Aorta (tissue), 5 donors: ENCODE measurements at regions not wholly inside any gene's neighbourhood (a gene's known extent, or its start where the extent isn't known, plus 50 kb on each side); places are given as distances from the start of the nearest gene placed in this dataset.
A peak's percentile ranks its signal among the peaks of the same experiment; 100 is the strongest.

Experiments used
- ATAC-seq: fragments of 200-7000 bp; cut with Tn5 transposase; one replicate; pipeline ENCODE4 v1.9.1; 2022; ENCODE audit warnings: moderate library complexity; ENCODE audit not compliant: low FRiP score
- DNase-seq, 2 donors: peaks; one replicate each; pipeline ENCODE4 v3.0.0-alpha.2; 2020
- H3K27ac ChIP-seq, 2 donors: one replicate each; pipeline ENCODE4 v1.5.1; 2013; ENCODE audit warnings: low read length in 2 of 2, mild to moderate bottlenecking in 2 of 2, moderate library complexity in 2 of 2, control low read depth in 1 of 2, inconsistent platforms in 1 of 2, low read depth in 1 of 2
- H3K27me3 ChIP-seq, 2 donors: one replicate each; pipeline ENCODE4 v1.6.1; 2013; ENCODE audit warnings: control low read depth in 1 of 2, low read length in 1 of 2, mild to moderate bottlenecking in 1 of 2, moderate library complexity in 1 of 2; ENCODE audit not compliant: insufficient read depth in 2 of 2, control insufficient read depth in 1 of 2
- H3K36me3 ChIP-seq, 2 donors: one replicate each; pipeline ENCODE4 v1.6.1; 2013; ENCODE audit warnings: control low read depth in 1 of 2, low read length in 1 of 2, mild to moderate bottlenecking in 1 of 2; ENCODE audit not compliant: insufficient read depth in 2 of 2, control insufficient read depth in 1 of 2
- H3K4me1 ChIP-seq, 2 donors: one replicate each; pipeline ENCODE4 v1.6.1; 2013; ENCODE audit warnings: low read length in 2 of 2, control low read depth in 1 of 2, mild to moderate bottlenecking in 1 of 2, moderate library complexity in 1 of 2; ENCODE audit not compliant: insufficient read depth in 2 of 2, control insufficient read depth in 1 of 2
- H3K4me3 ChIP-seq, 2 donors: one replicate each; pipeline ENCODE4 v1.5.1; 2013; ENCODE audit warnings: low read length in 2 of 2, control low read depth in 1 of 2, mild to moderate bottlenecking in 1 of 2
- H3K9me3 ChIP-seq: one replicate; pipeline ENCODE4 v1.6.1; 2013; ENCODE audit warnings: mild to moderate bottlenecking, low read length; ENCODE audit not compliant: control insufficient read depth
- WGBS, 2 donors: extraction: QIAGEN DNeasy Blood & Tissue Kit; methylation state at CpG; one replicate each; pipeline ENCODE4 v1.1.7; 2013; 5-methylcytosine and 5-hydroxymethylcytosine counted together
- intact Hi-C, 2 donors: fragments of 100-400 bp; cut with DNase I; formaldehyde crosslinking; loops; one replicate each; pipeline versions ENCODE4 v1.14.2 to v1.15.0; 2022
- donor health status: healthy with polysubstance abuse.
- donor health status: Bipolar disorder and iron deficiency.
- donor health status: DM: no; HTN: no; CAD: no.
- donor health status: DM: no; HTN: no; CAD: no.
- donor health status: DM: yes; HTN: yes; CAD: no.

DNA sequence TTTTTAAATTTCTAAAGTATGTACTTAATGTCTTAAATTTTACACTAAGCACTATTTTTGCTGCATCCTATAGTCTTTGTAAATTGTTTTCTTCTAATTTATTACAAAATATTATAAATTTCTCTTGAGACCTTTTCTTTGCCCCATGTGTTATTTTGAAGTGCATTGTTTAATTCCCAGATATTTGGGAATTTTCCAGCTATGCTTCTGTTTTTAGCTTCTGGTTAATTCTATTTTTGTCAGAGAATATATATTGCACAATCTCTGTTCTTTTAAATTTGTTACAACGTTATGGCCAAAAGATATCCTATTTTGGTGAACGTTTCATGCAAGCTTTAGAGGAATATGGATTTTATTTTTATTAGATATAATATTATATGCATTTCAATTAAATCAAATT, 917.4 kb upstream of the MIR17HG start:
- H3K9me3 ChIP-seq: no peaks in the 10 kb centered on the region
- WGBS, 2 donors: 10 to 16% methylated on average over 2 of the region's 2 CpGs
- DNase-seq (no peak), ATAC-seq (no peak)
- intact Hi-C loops: no loop called here
- H3K4me1 ChIP-seq: no peaks in the 10 kb centered on the region
- no peak overlapping the region for H3K4me3 ChIP-seq
- no peaks in the 10 kb centered on the region for H3K36me3 ChIP-seq
- no peaks in the 10 kb centered on the region for H3K27me3 ChIP-seq
- no peak overlapping the region for H3K27ac ChIP-seq

DNA sequence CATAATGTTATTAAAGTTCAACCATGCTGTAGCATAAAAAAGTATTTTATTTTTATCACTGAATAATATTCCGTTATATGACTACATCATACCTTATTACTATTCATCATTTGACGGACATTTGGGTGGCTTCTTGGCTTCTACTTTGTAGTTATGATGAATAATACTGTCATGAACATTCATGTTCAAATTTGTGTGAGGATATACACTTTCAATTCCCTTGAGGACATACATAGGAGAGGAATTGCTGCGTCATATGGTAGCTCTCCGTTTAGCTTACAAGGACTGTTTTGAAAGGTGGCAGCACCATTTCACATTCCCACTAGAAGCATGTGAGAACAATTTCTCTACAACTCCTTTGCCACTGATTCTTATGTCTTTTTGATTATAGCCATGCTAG, 910.8 kb upstream of the MIR17HG start:
- no peaks in the 10 kb centered on the region for H3K4me1 ChIP-seq
- no peak for DNase-seq
- no peak overlapping the region for H3K27ac ChIP-seq
- no peak overlapping the region for H3K4me3 ChIP-seq
- intact Hi-C loops: no loop called here
- WGBS, 2 donors: 75 to 85% methylated on average over 4 of the region's 4 CpGs
- no peaks in the 10 kb centered on the region for H3K36me3 ChIP-seq
- no peaks in the 10 kb centered on the region for H3K27me3 ChIP-seq
- no peak for ATAC-seq
- H3K9me3 ChIP-seq: no peaks in the 10 kb centered on the region

DNA sequence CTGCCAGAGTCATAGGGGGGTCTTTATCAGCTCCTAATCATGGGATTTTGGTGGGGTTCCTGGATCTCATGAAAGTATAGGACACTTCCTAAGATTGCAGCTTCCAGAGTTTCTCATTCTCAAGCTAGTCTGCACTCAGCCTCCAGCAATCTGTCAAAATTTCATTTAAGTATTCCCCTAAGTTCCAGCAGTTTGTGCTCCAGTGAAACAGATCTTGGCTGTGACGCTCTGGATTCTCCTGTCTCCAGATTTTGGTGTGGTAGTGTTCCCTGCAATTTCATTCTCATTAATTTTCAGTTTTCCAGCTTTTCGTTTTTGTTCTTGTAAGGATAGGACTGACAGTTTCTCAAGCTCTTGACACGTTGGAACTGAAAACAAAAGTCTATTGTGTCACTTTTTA, 908.9 kb upstream of the MIR17HG start:
- WGBS, 2 donors: 36 to 38% methylated on average over 3 of the region's 3 CpGs

GRCh38 chr13:90443268-90443667, 904.2 kb upstream of the MIR17HG start:
- no peaks in the 10 kb centered on the region for H3K36me3 ChIP-seq
- peaks cover 0 to 2% of the 10 kb centered on the region in 2 donors for H3K4me1 ChIP-seq
- ATAC-seq (no peak), DNase-seq (no peak)
- no peak overlapping the region for H3K27ac ChIP-seq
- no peaks in the 10 kb centered on the region for H3K9me3 ChIP-seq
- H3K27me3 ChIP-seq: no peaks in the 10 kb centered on the region
- no peak overlapping the region for H3K4me3 ChIP-seq
- intact Hi-C loops: no loop called here
- 90 to 92% methylated on average over 3 of the region's 3 CpGs for WGBS, 2 donors

More for the DNA sequence above, 908.9 kb upstream of the MIR17HG start:
- no peak for DNase-seq
- no peaks in the 10 kb centered on the region for H3K4me1 ChIP-seq
- intact Hi-C loops: no loop called here
- ATAC-seq: no peak
- H3K27me3 ChIP-seq: no peaks in the 10 kb centered on the region
- H3K36me3 ChIP-seq: no peaks in the 10 kb centered on the region
- H3K4me3 ChIP-seq: no peak overlapping the region
- no peaks in the 10 kb centered on the region for H3K9me3 ChIP-seq
- no peak overlapping the region for H3K27ac ChIP-seq

GRCh38 chr13:90444232-90444631, 903.3 kb upstream of the MIR17HG start:
- ATAC-seq (no peak), DNase-seq (no peak)
- Histone ChIP-seq H3K36me3 (no peaks in the 10 kb centered on the region), H3K4me3 (no peak overlapping the region), H3K27ac (no peak overlapping the region), H3K4me1 (peaks cover 2 to 3% of the 10 kb centered on the region in 2 donors), H3K27me3 (no peaks in the 10 kb centered on the region), H3K9me3 (no peaks in the 10 kb centered on the region)
- intact Hi-C loops: no loop called here
- 90 to 96% methylated on average over 1 of the region's 1 CpG for WGBS, 2 donors

GRCh38 chr13:90445179-90445578, 902.3 kb upstream of the MIR17HG start:
- no peaks in the 10 kb centered on the region for H3K9me3 ChIP-seq
- H3K4me3 ChIP-seq: no peak overlapping the region
- H3K36me3 ChIP-seq: no peaks in the 10 kb centered on the region
- 0 to 4% methylated on average over 2 of the region's 2 CpGs for WGBS, 2 donors
- no peak overlapping the region for H3K27ac ChIP-seq
- DNase-seq (peak; percentile 55 to 67), ATAC-seq (peak; percentile 65)
- H3K4me1 ChIP-seq: peaks cover 2 to 3% of the 10 kb centered on the region in 2 donors
- H3K27me3 ChIP-seq: no peaks in the 10 kb centered on the region
- intact Hi-C loops: no loop called here

DNA sequence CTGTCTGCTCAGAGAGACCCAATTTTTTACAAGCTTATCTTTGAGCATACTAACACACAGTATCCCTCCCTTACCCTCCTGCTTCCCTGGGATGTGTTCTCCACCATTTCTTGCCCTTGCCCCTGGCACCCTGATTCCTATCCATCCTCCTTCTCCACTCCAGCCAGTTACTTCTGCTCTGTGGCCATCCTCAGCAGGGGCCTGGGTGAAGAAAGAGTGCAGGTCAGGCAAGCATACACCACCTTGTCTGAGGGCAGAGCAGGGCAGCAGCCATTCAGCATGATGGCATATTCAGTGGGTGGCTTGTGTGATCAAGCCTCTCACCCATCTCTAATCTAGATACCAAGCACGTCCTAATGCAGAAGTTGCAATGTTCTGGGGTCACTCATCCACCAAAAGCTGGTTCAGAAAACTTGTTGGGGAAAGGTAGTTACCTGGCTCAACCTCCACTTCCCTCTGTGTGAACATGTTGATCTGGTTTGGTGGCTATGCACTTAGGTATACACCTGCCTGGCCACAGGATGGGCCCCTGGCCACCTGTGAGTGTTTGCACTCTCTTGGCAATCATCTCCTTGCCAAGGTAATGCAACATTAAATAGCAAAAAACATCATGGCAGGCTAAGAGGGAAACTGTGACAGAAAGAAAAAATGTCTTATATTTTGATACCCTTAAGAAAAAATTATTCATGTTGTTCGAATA, 900.3 kb upstream of the MIR17HG start:
- 95 to 96% methylated on average over 2 of the region's 2 CpGs for WGBS, 2 donors
- peak; percentile 19 for ATAC-seq

DNA sequence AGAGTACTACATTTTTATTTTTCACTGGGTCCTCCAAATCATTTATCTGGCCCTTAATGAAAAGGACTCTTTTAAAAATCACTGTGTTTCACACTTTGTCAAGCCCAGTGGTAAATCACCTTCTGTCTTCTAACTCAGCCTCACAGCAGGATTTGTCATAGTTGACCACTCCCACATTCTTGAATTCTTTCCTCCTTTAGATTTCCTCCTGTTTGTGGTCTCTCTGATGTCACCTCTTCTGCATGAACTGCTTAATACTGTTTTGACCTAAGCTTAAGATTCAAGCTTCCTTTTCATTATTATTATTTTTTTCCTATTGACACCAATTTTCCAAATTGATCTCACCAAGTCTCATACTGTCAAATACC, 899.8 kb upstream of the MIR17HG start:
- Histone ChIP-seq H3K27ac (no peak overlapping the region), H3K27me3 (no peaks in the 10 kb centered on the region), H3K36me3 (no peaks in the 10 kb centered on the region), H3K4me3 (no peak overlapping the region), H3K4me1 (peaks cover 2 to 3% of the 10 kb centered on the region in 2 donors), H3K9me3 (no peaks in the 10 kb centered on the region)
- DNase-seq: no peak
- intact Hi-C loops: no loop called here
- no peak for ATAC-seq

More for the DNA sequence above, 900.3 kb upstream of the MIR17HG start:
- no peaks in the 10 kb centered on the region for H3K9me3 ChIP-seq
- no peak for DNase-seq
- H3K4me3 ChIP-seq: no peak overlapping the region
- intact Hi-C loops: no loop called here
- H3K4me1 ChIP-seq: peaks cover 2 to 3% of the 10 kb centered on the region in 2 donors
- H3K27ac ChIP-seq: no peak overlapping the region
- no peaks in the 10 kb centered on the region for H3K27me3 ChIP-seq
- H3K36me3 ChIP-seq: no peaks in the 10 kb centered on the region

- ATAC-seq: no peak
Measured at GRCh38 chr13:90448466-90449037, 898.9 kb upstream of the MIR17HG start.

More at GRCh38 chr13:90448466-90449037, 898.9 kb upstream of the MIR17HG start:
- no peak for DNase-seq
- Histone ChIP-seq H3K4me3 (no peak overlapping the region), H3K4me1 (peaks cover 2 to 3% of the 10 kb centered on the region in 2 donors), H3K9me3 (no peaks in the 10 kb centered on the region), H3K36me3 (no peaks in the 10 kb centered on the region), H3K27me3 (no peaks in the 10 kb centered on the region), H3K27ac (no peak overlapping the region)
- intact Hi-C loops: no loop called here
- 56 to 60% methylated on average over 2 of the region's 2 CpGs for WGBS, 2 donors
